Liver (tissue), 8 donors: ENCODE measurements at regions not wholly inside any gene's neighbourhood (a gene's known extent, or its start where the extent isn't known, plus 50 kb on each side); places are given as distances from the start of the nearest gene placed in this dataset.

Experiments used
- DNase-seq: peaks from one replicate; pipeline ENCODE4 v3.0.0-alpha.2; 2017; ENCODE audit warnings: low spot score
- H3K27ac ChIP-seq, 2 donors: one replicate each; pipeline ENCODE4 v1.7.0; 2013; ENCODE audit warnings: inconsistent platforms in 2 of 2, low read length in 2 of 2, control low read depth in 1 of 2, low read depth in 1 of 2, mild to moderate bottlenecking in 1 of 2
- H3K27me3 ChIP-seq, 4 donors: one replicate each; pipeline versions ENCODE4 v1.6.1 to v1.7.0; 2013; ENCODE audit warnings: low read length in 3 of 4, inconsistent platforms in 1 of 4, mild to moderate bottlenecking in 1 of 4, moderate library complexity in 1 of 4; ENCODE audit not compliant: control insufficient read depth in 4 of 4, insufficient read depth in 4 of 4
- H3K36me3 ChIP-seq, 4 donors: one replicate each; pipeline versions ENCODE4 v1.6.1 to v1.7.0; 2013; ENCODE audit warnings: low read length in 3 of 4, mild to moderate bottlenecking in 3 of 4, low read depth in 1 of 4, moderate library complexity in 1 of 4; ENCODE audit not compliant: control insufficient read depth in 4 of 4, insufficient read depth in 3 of 4
- H3K4me1 ChIP-seq, 4 donors: one replicate each; pipeline versions ENCODE4 v1.6.1 to v1.7.0; 2013; ENCODE audit warnings: low read length in 3 of 4, mild to moderate bottlenecking in 3 of 4, moderate library complexity in 1 of 4; ENCODE audit not compliant: control insufficient read depth in 4 of 4, insufficient read depth in 4 of 4
- H3K4me3 ChIP-seq, 3 donors: one replicate each; pipeline versions ENCODE4 v1.6.1 to v1.7.0; 2013; ENCODE audit warnings: low read length in 3 of 3, control low read depth in 1 of 3, low read depth in 1 of 3, mild to moderate bottlenecking in 1 of 3
- H3K9ac ChIP-seq, 2 donors: one replicate each; pipeline ENCODE4 v1.7.0; 2013; ENCODE audit warnings: low read length in 2 of 2, mild to moderate bottlenecking in 2 of 2, moderate library complexity in 2 of 2, control low read depth in 1 of 2, low read depth in 1 of 2
- H3K9me3 ChIP-seq, 4 donors: one replicate each; pipeline versions ENCODE4 v1.6.1 to v1.7.0; 2013; ENCODE audit warnings: low read length in 3 of 4; ENCODE audit not compliant: control insufficient read depth in 4 of 4
- EGR1 ChIP-seq, 2 donors: IDR thresholded peaks; 2 replicates each; pipeline ENCODE4 v1.6.1; 2016 to 2018; ENCODE audit warnings: antibody characterized with exemption in 2 of 2, low read depth in 2 of 2
- FOXA1 ChIP-seq: IDR thresholded peaks from 2 replicates; pipeline ENCODE4 v1.6.1; 2016; ENCODE audit warnings: antibody characterized with exemption
- FOXA2 ChIP-seq: IDR thresholded peaks from 2 replicates; pipeline ENCODE4 v1.6.1; 2016; ENCODE audit warnings: antibody characterized with exemption
- GABPA ChIP-seq, 2 donors: IDR thresholded peaks in 1 of 2; conservative IDR thresholded peaks in 1 of 2; 2 replicates each; pipeline ENCODE4 v1.6.1; 2016; ENCODE audit warnings: antibody characterized with exemption in 2 of 2, mild to moderate bottlenecking in 1 of 2, moderate library complexity in 1 of 2
- HNF4A ChIP-seq, 2 donors: conservative IDR thresholded peaks; 2 replicates each; pipeline ENCODE4 v1.6.1; 2016; ENCODE audit warnings: antibody characterized with exemption in 2 of 2, mild to moderate bottlenecking in 2 of 2
- HNF4G ChIP-seq: IDR thresholded peaks from 2 replicates; pipeline ENCODE4 v1.6.1; 2016; ENCODE audit warnings: antibody characterized with exemption
- JUND ChIP-seq, 2 donors: IDR thresholded peaks; 2 replicates each; pipeline ENCODE4 v1.6.1; 2016; ENCODE audit warnings: antibody characterized with exemption in 2 of 2
- NR2F2 ChIP-seq: IDR thresholded peaks from 2 replicates; pipeline ENCODE4 v1.6.1; 2016; ENCODE audit warnings: antibody characterized with exemption
- RAD21 ChIP-seq, 2 donors: IDR thresholded peaks; 2 replicates each; pipeline ENCODE4 v1.6.1; 2016; ENCODE audit warnings: antibody characterized with exemption in 2 of 2, mild to moderate bottlenecking in 2 of 2
- RXRA ChIP-seq, 2 donors: IDR thresholded peaks; 2 replicates each; pipeline ENCODE4 v1.6.1; 2017 to 2018; ENCODE audit warnings: antibody characterized with exemption in 2 of 2, mild to moderate bottlenecking in 1 of 2
- SP1 ChIP-seq: IDR thresholded peaks from 2 replicates; pipeline ENCODE4 v1.6.1; 2018; ENCODE audit warnings: antibody characterized with exemption, mild to moderate bottlenecking
- TAF1 ChIP-seq: conservative IDR thresholded peaks from 2 replicates; pipeline ENCODE4 v1.6.1; 2016; ENCODE audit warnings: antibody characterized with exemption, mild to moderate bottlenecking
- YY1 ChIP-seq: IDR thresholded peaks from 2 replicates; pipeline ENCODE4 v1.6.1; 2016; ENCODE audit warnings: antibody characterized with exemption, mild to moderate bottlenecking
- WGBS: extraction: QIAGEN DNeasy Blood & Tissue Kit; methylation state at CpG from one replicate; pipeline ENCODE4 v1.1.7; 2013; 5-methylcytosine and 5-hydroxymethylcytosine counted together
- TF ChIP-seq, protein P1 (sequence below): IDR thresholded peaks from 2 replicates; pipeline ENCODE4 v1.6.1; 2016; ENCODE audit warnings: antibody characterized with exemption, mild to moderate bottlenecking
- TF ChIP-seq, protein P2 (sequence below): IDR thresholded peaks from 2 replicates; pipeline ENCODE4 v1.6.1; 2016; ENCODE audit warnings: antibody characterized with exemption
- TF ChIP-seq, protein P3 (sequence below): fragments of 150-350 bp; IDR thresholded peaks from 2 replicates; pipeline ENCODE4 v1.5.1; 2017; ENCODE audit warnings: improper control_type of control experiment, low read depth, low read length; ENCODE audit not compliant: missing input control
- TF ChIP-seq, protein P4 (sequence below): IDR thresholded peaks from 2 replicates; pipeline ENCODE4 v1.6.1; 2016; ENCODE audit warnings: antibody characterized with exemption
- TF ChIP-seq, protein P5 (sequence below): IDR thresholded peaks from 2 replicates; pipeline ENCODE4 v1.6.1; 2016; ENCODE audit warnings: antibody characterized with exemption
- donor health status: healthy.
- donor health status: healthy.
- donor health status: healthy.
- donor health status: healthy.
- donor health status: healthy.

DNA sequence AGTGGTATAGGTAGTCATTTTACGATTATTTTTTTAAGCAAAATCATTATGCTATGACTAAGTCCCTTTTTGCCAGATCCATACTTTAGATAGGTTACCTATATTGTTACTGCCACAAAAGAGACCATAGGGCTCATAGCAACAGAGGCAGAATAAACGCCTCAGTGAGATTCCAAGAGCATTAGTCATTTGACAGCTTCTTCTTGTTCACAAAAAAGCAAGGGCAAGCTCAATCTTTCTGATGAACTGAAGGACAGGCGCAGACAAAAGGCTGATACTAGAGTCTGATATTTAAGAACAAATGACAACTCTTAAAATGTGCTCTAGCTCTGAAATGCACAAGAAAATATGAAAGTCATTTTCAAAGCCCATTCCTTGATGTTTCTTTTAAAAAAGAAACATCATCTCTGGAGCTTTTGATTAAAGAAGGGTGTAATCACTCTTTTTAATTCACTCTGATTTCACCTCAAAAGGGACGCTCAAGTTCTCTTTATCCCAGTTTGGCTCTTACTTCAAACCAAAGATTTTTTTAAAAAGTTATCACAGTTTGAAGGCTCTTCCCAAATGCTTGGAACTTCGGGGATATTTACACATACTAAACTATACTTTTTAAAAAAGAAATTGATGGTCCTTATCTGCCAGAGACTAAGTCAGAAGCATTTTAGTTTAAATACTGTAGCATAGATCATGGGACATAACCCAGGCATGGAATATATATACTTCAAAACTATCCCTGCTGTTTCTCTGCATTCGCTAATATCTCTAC lies 187.2 kb downstream of the EFNB2 start:
- no peaks in the 10 kb centered on the region for H3K36me3 ChIP-seq
- peaks cover 0 to 18% (median 3%) of the 10 kb centered on the region in 4 donors for H3K27me3 ChIP-seq
- H3K4me1 ChIP-seq, result no peaks in the 10 kb centered on the region
- H3K9ac ChIP-seq, result no peak overlapping the region
- WGBS, result 54% methylated on average over 6 of the region's 6 CpGs
- TF ChIP-seq FOXA2, result no peak
- no peak overlapping the region for H3K4me3 ChIP-seq
- DNase-seq, result no peak
- H3K9me3 ChIP-seq, result no peaks in the 10 kb centered on the region
- H3K27ac ChIP-seq, result no peak overlapping the region

DNA sequence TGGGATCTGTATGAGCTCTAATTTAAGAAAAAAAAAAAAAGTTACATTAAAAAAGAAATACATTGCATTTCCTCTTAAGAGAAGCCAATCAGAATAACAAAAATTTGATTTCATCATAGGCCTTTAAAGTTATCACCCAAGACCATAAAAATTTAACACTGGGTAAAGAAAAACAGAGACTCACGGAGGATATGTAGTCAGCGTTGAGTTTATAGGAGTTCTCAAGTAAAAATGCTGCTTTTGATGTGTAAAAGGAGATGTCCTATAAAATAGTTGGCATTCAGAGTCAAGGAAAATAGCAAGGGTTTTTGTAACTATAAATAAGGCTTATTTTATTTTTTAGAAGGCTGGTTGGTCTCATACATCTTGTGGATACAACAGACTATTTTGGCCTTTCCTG lies 191.1 kb downstream of the EFNB2 start:
- H3K27ac ChIP-seq, result no peak overlapping the region
- no peak for TF ChIP-seq RXRA (IDR thresholded peaks at IDR 0.05)
- TF ChIP-seq, protein P1, sequence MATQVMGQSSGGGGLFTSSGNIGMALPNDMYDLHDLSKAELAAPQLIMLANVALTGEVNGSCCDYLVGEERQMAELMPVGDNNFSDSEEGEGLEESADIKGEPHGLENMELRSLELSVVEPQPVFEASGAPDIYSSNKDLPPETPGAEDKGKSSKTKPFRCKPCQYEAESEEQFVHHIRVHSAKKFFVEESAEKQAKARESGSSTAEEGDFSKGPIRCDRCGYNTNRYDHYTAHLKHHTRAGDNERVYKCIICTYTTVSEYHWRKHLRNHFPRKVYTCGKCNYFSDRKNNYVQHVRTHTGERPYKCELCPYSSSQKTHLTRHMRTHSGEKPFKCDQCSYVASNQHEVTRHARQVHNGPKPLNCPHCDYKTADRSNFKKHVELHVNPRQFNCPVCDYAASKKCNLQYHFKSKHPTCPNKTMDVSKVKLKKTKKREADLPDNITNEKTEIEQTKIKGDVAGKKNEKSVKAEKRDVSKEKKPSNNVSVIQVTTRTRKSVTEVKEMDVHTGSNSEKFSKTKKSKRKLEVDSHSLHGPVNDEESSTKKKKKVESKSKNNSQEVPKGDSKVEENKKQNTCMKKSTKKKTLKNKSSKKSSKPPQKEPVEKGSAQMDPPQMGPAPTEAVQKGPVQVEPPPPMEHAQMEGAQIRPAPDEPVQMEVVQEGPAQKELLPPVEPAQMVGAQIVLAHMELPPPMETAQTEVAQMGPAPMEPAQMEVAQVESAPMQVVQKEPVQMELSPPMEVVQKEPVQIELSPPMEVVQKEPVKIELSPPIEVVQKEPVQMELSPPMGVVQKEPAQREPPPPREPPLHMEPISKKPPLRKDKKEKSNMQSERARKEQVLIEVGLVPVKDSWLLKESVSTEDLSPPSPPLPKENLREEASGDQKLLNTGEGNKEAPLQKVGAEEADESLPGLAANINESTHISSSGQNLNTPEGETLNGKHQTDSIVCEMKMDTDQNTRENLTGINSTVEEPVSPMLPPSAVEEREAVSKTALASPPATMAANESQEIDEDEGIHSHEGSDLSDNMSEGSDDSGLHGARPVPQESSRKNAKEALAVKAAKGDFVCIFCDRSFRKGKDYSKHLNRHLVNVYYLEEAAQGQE, result no peak
- no peak for TF ChIP-seq GABPA (IDR thresholded peaks at IDR 0.05 in 1 of 2, conservative IDR thresholded peaks at IDR 0.05 in 1 of 2)
- TF ChIP-seq FOXA2, result no peak
- TF ChIP-seq, protein P2, sequence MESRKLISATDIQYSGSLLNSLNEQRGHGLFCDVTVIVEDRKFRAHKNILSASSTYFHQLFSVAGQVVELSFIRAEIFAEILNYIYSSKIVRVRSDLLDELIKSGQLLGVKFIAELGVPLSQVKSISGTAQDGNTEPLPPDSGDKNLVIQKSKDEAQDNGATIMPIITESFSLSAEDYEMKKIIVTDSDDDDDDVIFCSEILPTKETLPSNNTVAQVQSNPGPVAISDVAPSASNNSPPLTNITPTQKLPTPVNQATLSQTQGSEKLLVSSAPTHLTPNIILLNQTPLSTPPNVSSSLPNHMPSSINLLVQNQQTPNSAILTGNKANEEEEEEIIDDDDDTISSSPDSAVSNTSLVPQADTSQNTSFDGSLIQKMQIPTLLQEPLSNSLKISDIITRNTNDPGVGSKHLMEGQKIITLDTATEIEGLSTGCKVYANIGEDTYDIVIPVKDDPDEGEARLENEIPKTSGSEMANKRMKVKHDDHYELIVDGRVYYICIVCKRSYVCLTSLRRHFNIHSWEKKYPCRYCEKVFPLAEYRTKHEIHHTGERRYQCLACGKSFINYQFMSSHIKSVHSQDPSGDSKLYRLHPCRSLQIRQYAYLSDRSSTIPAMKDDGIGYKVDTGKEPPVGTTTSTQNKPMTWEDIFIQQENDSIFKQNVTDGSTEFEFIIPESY, result no peak
- TF ChIP-seq RAD21 (IDR thresholded peaks at IDR 0.05), result no peak
- TF ChIP-seq EGR1 (IDR thresholded peaks at IDR 0.05; ENCODE audit: low read depth in 2 of 2), result no peak
- no peak for TF ChIP-seq NR2F2
- TF ChIP-seq, protein P3, sequence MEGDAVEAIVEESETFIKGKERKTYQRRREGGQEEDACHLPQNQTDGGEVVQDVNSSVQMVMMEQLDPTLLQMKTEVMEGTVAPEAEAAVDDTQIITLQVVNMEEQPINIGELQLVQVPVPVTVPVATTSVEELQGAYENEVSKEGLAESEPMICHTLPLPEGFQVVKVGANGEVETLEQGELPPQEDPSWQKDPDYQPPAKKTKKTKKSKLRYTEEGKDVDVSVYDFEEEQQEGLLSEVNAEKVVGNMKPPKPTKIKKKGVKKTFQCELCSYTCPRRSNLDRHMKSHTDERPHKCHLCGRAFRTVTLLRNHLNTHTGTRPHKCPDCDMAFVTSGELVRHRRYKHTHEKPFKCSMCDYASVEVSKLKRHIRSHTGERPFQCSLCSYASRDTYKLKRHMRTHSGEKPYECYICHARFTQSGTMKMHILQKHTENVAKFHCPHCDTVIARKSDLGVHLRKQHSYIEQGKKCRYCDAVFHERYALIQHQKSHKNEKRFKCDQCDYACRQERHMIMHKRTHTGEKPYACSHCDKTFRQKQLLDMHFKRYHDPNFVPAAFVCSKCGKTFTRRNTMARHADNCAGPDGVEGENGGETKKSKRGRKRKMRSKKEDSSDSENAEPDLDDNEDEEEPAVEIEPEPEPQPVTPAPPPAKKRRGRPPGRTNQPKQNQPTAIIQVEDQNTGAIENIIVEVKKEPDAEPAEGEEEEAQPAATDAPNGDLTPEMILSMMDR, result no peak
- TF ChIP-seq SP1, result no peak
- no peak for TF ChIP-seq HNF4A (conservative IDR thresholded peaks at IDR 0.05)
- no peak for TF ChIP-seq HNF4G
- no peak for TF ChIP-seq YY1
- TF ChIP-seq TAF1, result no peak
- TF ChIP-seq, protein P4, sequence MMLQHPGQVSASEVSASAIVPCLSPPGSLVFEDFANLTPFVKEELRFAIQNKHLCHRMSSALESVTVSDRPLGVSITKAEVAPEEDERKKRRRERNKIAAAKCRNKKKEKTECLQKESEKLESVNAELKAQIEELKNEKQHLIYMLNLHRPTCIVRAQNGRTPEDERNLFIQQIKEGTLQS, result no peak
- TF ChIP-seq, protein P5, sequence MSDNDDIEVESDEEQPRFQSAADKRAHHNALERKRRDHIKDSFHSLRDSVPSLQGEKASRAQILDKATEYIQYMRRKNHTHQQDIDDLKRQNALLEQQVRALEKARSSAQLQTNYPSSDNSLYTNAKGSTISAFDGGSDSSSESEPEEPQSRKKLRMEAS, result no peak
- TF ChIP-seq FOXA1, result no peak
- no peak for TF ChIP-seq JUND (IDR thresholded peaks at IDR 0.05)
- WGBS, result 73% methylated on average over 2 of the region's 2 CpGs
- H3K4me1 ChIP-seq, result no peaks in the 10 kb centered on the region
- peaks cover 2 to 9% (median 4%) of the 10 kb centered on the region in 4 donors for H3K9me3 ChIP-seq
- no peaks in the 10 kb centered on the region for H3K36me3 ChIP-seq
- H3K4me3 ChIP-seq, result no peak overlapping the region
- no peak for DNase-seq
- no peak overlapping the region for H3K9ac ChIP-seq
- peaks cover 0 to 17% (median 1%) of the 10 kb centered on the region in 4 donors for H3K27me3 ChIP-seq
